ENCODE measurements at regions not wholly inside any gene's neighbourhood (a gene's known extent, or its start where the extent isn't known, plus 50 kb on each side); places are given as distances from the start of the nearest gene placed in this dataset.

- TF ChIP-seq CTCF (IDR thresholded peaks at IDR 0.05) (no peak), POLR2AphosphoS5 (IDR thresholded peaks at IDR 0.05) (no peak), POLR2A (IDR thresholded peaks at IDR 0.05; ENCODE audit: low read depth) (no peak), EP300 (IDR thresholded peaks at IDR 0.05) (no peak)
Observed at GRCh38 chr18:73201940-73202339, 334.2 kb upstream of the NETO1 start.
